Right ventricle myocardium inferior (tissue), 1 donor: ENCODE measurements at regions not wholly inside any gene's neighbourhood (a gene's known extent, or its start where the extent isn't known, plus 50 kb on each side); places are given as distances from the start of the nearest gene placed in this dataset.

Experiments used
- ATAC-seq: fragments of 200-7000 bp; cut with Tn5 transposase; one replicate; pipeline ENCODE4 v1.9.1; 2020; ENCODE audit warnings: mild to moderate bottlenecking, moderate library complexity
- DNase-seq: peaks from one replicate; pipeline ENCODE4 v3.0.0; 2021; ENCODE audit errors: missing footprints
- intact Hi-C: fragments of 100-400 bp; cut with DNase I; formaldehyde crosslinking; loops from one replicate; pipeline ENCODE4 v1.11.0; 2022
- donor health status: DM: no; HTN: yes; CAD: no; lungs with severe emphysema.

GRCh38 chr13:22061371-22061805 lies 390.5 kb downstream of the FGF9 start:
- DNase-seq (no peak), ATAC-seq (no peak)
- intact Hi-C loops: no loop called here

GRCh38 chr13:22061806-22062391 lies 391.0 kb downstream of the FGF9 start:
- ATAC-seq (no peak), DNase-seq (no peak)
- intact Hi-C loops: no loop called here

GRCh38 chr13:22062478-22063205 lies 391.8 kb downstream of the FGF9 start:
- ATAC-seq (no peak), DNase-seq (no peak)
- intact Hi-C loops: no loop called here

GRCh38 chr13:22063416-22064124 lies 392.7 kb downstream of the FGF9 start:
- no peak for ATAC-seq
- no peak for DNase-seq
- intact Hi-C loops: no loop called here

- intact Hi-C loops: no loop called here
- DNase-seq (no peak), ATAC-seq (no peak)
Measured at GRCh38 chr13:22064854-22065620, 394.2 kb downstream of the FGF9 start.

- intact Hi-C loops: no loop called here
- ATAC-seq: no peak
- no peak for DNase-seq
Measured at GRCh38 chr13:22073718-22074117, 402.8 kb downstream of the FGF9 start.

GRCh38 chr13:22074403-22074802 lies 403.5 kb downstream of the FGF9 start:
- intact Hi-C loops: no loop called here
- DNase-seq: no peak
- ATAC-seq: no peak

GRCh38 chr13:22076658-22077057 lies 405.8 kb downstream of the FGF9 start:
- ATAC-seq: no peak
- intact Hi-C loops: no loop called here
- DNase-seq: no peak

GRCh38 chr13:22077205-22077683 lies 406.4 kb downstream of the FGF9 start:
- ATAC-seq (no peak), DNase-seq (no peak)

GRCh38 chr13:22077764-22078163 lies 406.9 kb downstream of the FGF9 start:
- intact Hi-C loops: no loop called here
- no peak for ATAC-seq
- no peak for DNase-seq

More at GRCh38 chr13:22077205-22077683, 406.4 kb downstream of the FGF9 start:
- intact Hi-C loops: no loop called here

- ATAC-seq (no peak), DNase-seq (no peak)
- intact Hi-C loops: no loop called here
Measured at GRCh38 chr13:22079961-22080360, 409.1 kb downstream of the FGF9 start.

GRCh38 chr13:22080832-22081231 lies 410.0 kb downstream of the FGF9 start:
- intact Hi-C loops: no loop called here
- ATAC-seq (no peak), DNase-seq (no peak)

GRCh38 chr13:22081430-22081829 lies 410.6 kb downstream of the FGF9 start:
- DNase-seq: no peak
- no peak for ATAC-seq
- intact Hi-C loops: no loop called here

- intact Hi-C loops: no loop called here
- DNase-seq: no peak
- no peak for ATAC-seq
Measured at GRCh38 chr13:22082030-22082429, 411.2 kb downstream of the FGF9 start.

GRCh38 chr13:22082437-22083100 lies 411.7 kb downstream of the FGF9 start:
- intact Hi-C loops: no loop called here
- ATAC-seq (no peak), DNase-seq (no peak)

- ATAC-seq: no peak
- no peak for DNase-seq
- intact Hi-C loops: no loop called here
Measured at GRCh38 chr13:22085001-22085400, 414.1 kb downstream of the FGF9 start.

GRCh38 chr13:22086597-22087330 lies 415.9 kb downstream of the FGF9 start:
- DNase-seq (no peak), ATAC-seq (no peak)
- intact Hi-C loops: no loop called here

- intact Hi-C loops: no loop called here
- ATAC-seq: no peak
- DNase-seq: no peak
Measured at GRCh38 chr13:22090106-22090505, 419.2 kb downstream of the FGF9 start.
